Heart left ventricle (tissue), 16 donors: ENCODE measurements at regions not wholly inside any gene's neighbourhood (a gene's known extent, or its start where the extent isn't known, plus 50 kb on each side); places are given as distances from the start of the nearest gene placed in this dataset.

ENCODE experiments used
- ATAC-seq, 4 donors: fragments of 200-7000 bp; cut with Tn5 transposase; one replicate each; pipeline ENCODE4 v1.9.1; 2020 to 2022; ENCODE audit warnings: moderate library complexity in 4 of 4, mild to moderate bottlenecking in 3 of 4, moderate number of reproducible peaks in 1 of 4
- DNase-seq, 5 donors: peaks; one replicate each; pipeline ENCODE4 v3.0.0-alpha.2; 2020
- H3K27ac ChIP-seq, 12 donors: fragments of 200-600 bp; sonication (generic) in 4 of 12; one replicate each; pipeline versions ENCODE4 v1.5.0 to v1.8.0; 2016 to 2022; ENCODE audit warnings: mild to moderate bottlenecking in 2 of 12
- H3K27me3 ChIP-seq, 9 donors: fragments of 200-600 bp; sonication (generic) in 2 of 9; one replicate each; pipeline versions ENCODE4 v1.5.1 to v1.8.0; 2016 to 2022; ENCODE audit warnings: mild to moderate bottlenecking in 3 of 9
- H3K36me3 ChIP-seq, 9 donors: fragments of 200-600 bp; sonication (generic) in 2 of 9; one replicate each; pipeline versions ENCODE4 v1.5.0 to v1.8.0; 2018 to 2022; ENCODE audit warnings: mild to moderate bottlenecking in 2 of 9
- H3K4me1 ChIP-seq, 12 donors: fragments of 200-600 bp; sonication (generic) in 4 of 12; one replicate each; pipeline versions ENCODE4 v1.5.0 to v1.8.0; 2016 to 2022; ENCODE audit warnings: mild to moderate bottlenecking in 3 of 12
- H3K4me3 ChIP-seq, 12 donors: fragments of 200-600 bp; sonication (generic) in 4 of 12; one replicate each; pipeline versions ENCODE4 v1.5.0 to v1.8.0; 2017 to 2022; ENCODE audit warnings: mild to moderate bottlenecking in 9 of 12, moderate library complexity in 4 of 12
- H3K9me3 ChIP-seq, 12 donors: fragments of 200-600 bp; sonication (generic) in 4 of 12; one replicate each; pipeline versions ENCODE4 v1.5.0 to v1.8.0; 2016 to 2022; ENCODE audit warnings: mild to moderate bottlenecking in 1 of 12
- CTCF ChIP-seq, 12 donors: fragments of 200-600 bp; sonication (generic) in 4 of 12; IDR thresholded peaks; one replicate each; pipeline versions ENCODE4 v1.5.0 to v1.8.0; 2018 to 2022; ENCODE audit warnings: antibody characterized with exemption in 12 of 12, mild to moderate bottlenecking in 5 of 12
- POLR2A ChIP-seq, 2 donors: fragments of 450-650 bp; IDR thresholded peaks; one replicate each; pipeline ENCODE4 v1.6.1; 2017; ENCODE audit warnings: antibody characterized with exemption in 2 of 2, mild to moderate bottlenecking in 2 of 2, moderate library complexity in 2 of 2
- WGBS, 4 donors: extraction: QIAGEN DNeasy Blood & Tissue Kit in 2 of 4; methylation state at CpG; one replicate each; pipeline versions ENCODE4 v1.1.5 to v1.1.7; 2013 to 2018; 5-methylcytosine and 5-hydroxymethylcytosine counted together
- intact Hi-C, 10 donors: fragments of 100-400 bp; cut with DNase I; formaldehyde crosslinking; loops; one replicate each; pipeline versions ENCODE4 v1.11.1 to v1.14.2; 2022
- donor health status: ischemic (EF 13 %, LVEDD 7.1; RV severe dilation, severe dysfunction).
- donor health status: healthy with polysubstance abuse.
- donor health status: DM: no; HTN: yes; CAD: no.
- donor health status: DM: no; HTN: no; CAD: no.
- donor health status: ischemic (EF 25% LVEDD 6.9; RV normal size, moderate dysfunction).
- donor health status: ischemic (EF 25% LVEDD 5.7; RV mildly dilated, moderate dysfunction).
- donor health status: healthy.
- donor health status: DM: yes; HTN: yes; CAD: no.
- donor health status: ischemic (EF 35%, LVEDD 5.7; RV mildly dilated, moderate dysfunction).
- donor health status: nonischemic (EF 11% LVEDD 7.7; RV severe dilation, severe dysfunction).
- donor health status: DM: yes; HTN: yes; CAD: no.
- donor health status: PGD.
- donor health status: ischemic (EF 29% LVEDD 5.4; RV normal size, mild dysfunction).
- donor health status: nonischemic (EF 23%, LVEDD 6.1; RV moderate dilation, normal function).

- Histone ChIP-seq H3K27me3 (no peaks in the 10 kb centered on the region), H3K27ac (no peak overlapping the region), H3K9me3 (no peaks in the 10 kb centered on the region), H3K4me1 (peaks cover 0 to 4% (median 0%) of the 10 kb centered on the region in 12 donors), H3K4me3 (no peak overlapping the region), H3K36me3 (no peaks in the 10 kb centered on the region)
- TF ChIP-seq CTCF (IDR thresholded peaks at IDR 0.05) = no peak
- no peak for TF ChIP-seq POLR2A (IDR thresholded peaks at IDR 0.05)
- 68 to 72% (median 70%) methylated on average over 13 of the region's 13 CpGs for WGBS, 4 donors
- no peak for DNase-seq
- intact Hi-C loops = no loop called here
- peak in 1 of 4 donors; percentile 29 for ATAC-seq
Observed at GRCh38 chr16:48101069-48101674, 54.6 kb downstream of the ABCC12 start.

GRCh38 chr16:48099455-48099854, 56.3 kb downstream of the ABCC12 start:
- Histone ChIP-seq H3K27me3 (no peaks in the 10 kb centered on the region), H3K4me1 (peaks cover 0 to 4% (median 0%) of the 10 kb centered on the region in 12 donors), H3K4me3 (no peak overlapping the region), H3K27ac (no peak overlapping the region), H3K9me3 (no peaks in the 10 kb centered on the region), H3K36me3 (no peaks in the 10 kb centered on the region)
- TF ChIP-seq CTCF (IDR thresholded peaks at IDR 0.05) = no peak
- TF ChIP-seq POLR2A (IDR thresholded peaks at IDR 0.05) = no peak
- ATAC-seq = peak in 3 of 4 donors; percentile 48 to 55 (median 52)
- peak in 4 of 5 donors; percentile 43 to 58 (median 48) for DNase-seq
- 61 to 71% (median 68%) methylated on average over 5 of the region's 5 CpGs for WGBS, 4 donors
- intact Hi-C loops = no loop called here

GRCh38 chr16:48098472-48098871, 57.3 kb downstream of the ABCC12 start:
- Histone ChIP-seq H3K9me3 (no peaks in the 10 kb centered on the region), H3K27ac (no peak overlapping the region), H3K4me1 (peaks cover 0 to 4% (median 0%) of the 10 kb centered on the region in 12 donors), H3K36me3 (no peaks in the 10 kb centered on the region), H3K27me3 (no peaks in the 10 kb centered on the region), H3K4me3 (no peak overlapping the region)
- DNase-seq (no peak), ATAC-seq (no peak)
- TF ChIP-seq CTCF (IDR thresholded peaks at IDR 0.05) = no peak
- TF ChIP-seq POLR2A (IDR thresholded peaks at IDR 0.05) = no peak
- intact Hi-C loops = no loop called here
- WGBS, 4 donors = 92 to 100% (median 93%) methylated on average over 2 of the region's 2 CpGs

GRCh38 chr16:48091117-48091516, 64.7 kb downstream of the ABCC12 start:
- H3K36me3 ChIP-seq = no peaks in the 10 kb centered on the region
- H3K4me3 ChIP-seq = no peak overlapping the region
- TF ChIP-seq CTCF (IDR thresholded peaks at IDR 0.05) = no peak
- TF ChIP-seq POLR2A (IDR thresholded peaks at IDR 0.05) = no peak
- WGBS, 4 donors = 72 to 82% (median 75%) methylated on average over 14 of the region's 14 CpGs
- ATAC-seq = no peak
- peaks cover 0 to 20% (median 12%) of the 10 kb centered on the region in 12 donors for H3K4me1 ChIP-seq
- intact Hi-C loops = no loop called here
- DNase-seq = no peak
- no peak overlapping the region for H3K27ac ChIP-seq
- H3K27me3 ChIP-seq = no peaks in the 10 kb centered on the region
- H3K9me3 ChIP-seq = no peaks in the 10 kb centered on the region
